Esophagus muscularis mucosa (tissue), 4 donors: ENCODE measurements at regions not wholly inside any gene's neighbourhood (a gene's known extent, or its start where the extent isn't known, plus 50 kb on each side); places are given as distances from the start of the nearest gene placed in this dataset.

ENCODE experiments used
- EP300 ChIP-seq: sonication (generic); formaldehyde crosslinking; IDR thresholded peaks from one replicate; pipeline ENCODE4 v1.6.1; 2017; ENCODE audit warnings: antibody characterized with exemption
- POLR2AphosphoS5 ChIP-seq, 2 donors: sonication (generic); formaldehyde crosslinking; IDR thresholded peaks; one replicate each; pipeline ENCODE4 v1.6.1; 2017; ENCODE audit warnings: antibody characterized with exemption in 2 of 2
- TF ChIP-seq, protein P1 (sequence below), 3 experiments: fragments of 200-600 bp in 2 of 3; fragments of 450-650 bp in 1 of 3; sonication (generic) in 2 of 3; IDR thresholded peaks; one replicate each; pipeline ENCODE4 v1.5.1; 2017 to 2019; ENCODE audit warnings: antibody characterized with exemption in 3 of 3, mild to moderate bottlenecking in 2 of 3, moderate library complexity in 1 of 3

DNA sequence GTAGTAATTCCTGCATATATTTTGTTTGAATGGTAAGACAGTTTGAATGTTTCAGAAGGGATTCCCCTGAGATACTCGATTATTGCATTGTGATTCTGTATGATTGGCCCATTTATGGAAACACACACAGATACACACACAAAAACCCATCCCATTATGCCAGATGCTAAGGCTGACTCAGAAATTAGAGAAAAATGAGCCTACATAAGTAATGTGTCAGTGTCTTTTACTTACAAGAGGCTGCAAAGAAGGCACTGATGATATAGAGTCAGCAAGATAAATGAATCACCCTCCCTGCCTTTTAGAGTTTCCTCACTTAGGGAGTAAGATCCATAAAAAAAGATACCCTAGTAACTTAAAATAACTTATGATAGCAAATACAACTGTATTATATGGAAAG lies 1481.1 kb upstream of the ACVR2A start:
- TF ChIP-seq, protein P1, sequence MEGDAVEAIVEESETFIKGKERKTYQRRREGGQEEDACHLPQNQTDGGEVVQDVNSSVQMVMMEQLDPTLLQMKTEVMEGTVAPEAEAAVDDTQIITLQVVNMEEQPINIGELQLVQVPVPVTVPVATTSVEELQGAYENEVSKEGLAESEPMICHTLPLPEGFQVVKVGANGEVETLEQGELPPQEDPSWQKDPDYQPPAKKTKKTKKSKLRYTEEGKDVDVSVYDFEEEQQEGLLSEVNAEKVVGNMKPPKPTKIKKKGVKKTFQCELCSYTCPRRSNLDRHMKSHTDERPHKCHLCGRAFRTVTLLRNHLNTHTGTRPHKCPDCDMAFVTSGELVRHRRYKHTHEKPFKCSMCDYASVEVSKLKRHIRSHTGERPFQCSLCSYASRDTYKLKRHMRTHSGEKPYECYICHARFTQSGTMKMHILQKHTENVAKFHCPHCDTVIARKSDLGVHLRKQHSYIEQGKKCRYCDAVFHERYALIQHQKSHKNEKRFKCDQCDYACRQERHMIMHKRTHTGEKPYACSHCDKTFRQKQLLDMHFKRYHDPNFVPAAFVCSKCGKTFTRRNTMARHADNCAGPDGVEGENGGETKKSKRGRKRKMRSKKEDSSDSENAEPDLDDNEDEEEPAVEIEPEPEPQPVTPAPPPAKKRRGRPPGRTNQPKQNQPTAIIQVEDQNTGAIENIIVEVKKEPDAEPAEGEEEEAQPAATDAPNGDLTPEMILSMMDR (IDR thresholded peaks at IDR 0.05): no peak
- TF ChIP-seq EP300: no peak
- TF ChIP-seq POLR2AphosphoS5 (IDR thresholded peaks at IDR 0.05): no peak
